CD14-positive monocyte (primary cell): ENCODE measurements at regions not wholly inside any gene's neighbourhood (a gene's known extent, or its start where the extent isn't known, plus 50 kb on each side); places are given as distances from the start of the nearest gene placed in this dataset.

Experiments used
- DNase-seq, 3 donors: peaks; one replicate each; pipeline ENCODE4 v3.0.0-alpha.2; 2011 to 2022
- H2AFZ ChIP-seq: 2 replicates; pipeline ENCODE4 v1.6.0; 2012; ENCODE audit warnings: mild to moderate bottlenecking, low read depth, low read length, inconsistent platforms; ENCODE audit not compliant: insufficient read depth, poor library complexity, severe bottlenecking
- H3K27ac ChIP-seq, 2 donors: 1 replicate in 1 of 2; 2 replicates in 1 of 2; pipeline ENCODE4 v1.5.1; 2012 to 2013; ENCODE audit warnings: low read length in 2 of 2, control low read depth in 1 of 2, inconsistent platforms in 1 of 2, low read depth in 1 of 2, mild to moderate bottlenecking in 1 of 2
- H3K27me3 ChIP-seq, 2 donors: one replicate each; pipeline versions ENCODE4 v1.6.0 to v1.6.1; 2011 to 2013; ENCODE audit warnings: low read length in 2 of 2; ENCODE audit not compliant: control insufficient read depth in 2 of 2, insufficient read depth in 2 of 2
- H3K36me3 ChIP-seq, 2 donors: replicated peaks in 1 of 2; 1 replicate in 1 of 2; 2 replicates in 1 of 2; pipeline versions ENCODE4 v1.5.1 to v1.6.1; 2012 to 2013; ENCODE audit warnings: low read length in 2 of 2, control low read depth in 1 of 2, inconsistent platforms in 1 of 2, mild to moderate bottlenecking in 1 of 2; ENCODE audit not compliant: insufficient read depth in 2 of 2, control insufficient read depth in 1 of 2
- H3K4me1 ChIP-seq, 2 donors: 1 replicate in 1 of 2; 2 replicates in 1 of 2; pipeline versions ENCODE4 v1.5.1 to v1.6.1; 2012 to 2013; ENCODE audit warnings: low read length in 2 of 2, control low read depth in 1 of 2, inconsistent platforms in 1 of 2, mild to moderate bottlenecking in 1 of 2, moderate library complexity in 1 of 2; ENCODE audit not compliant: insufficient read depth in 2 of 2, control insufficient read depth in 1 of 2
- H3K4me2 ChIP-seq: replicated peaks from 2 replicates; pipeline ENCODE3; 2012; ENCODE audit warnings: low read length, moderate library complexity, mild to moderate bottlenecking; ENCODE audit not compliant: poor library complexity, severe bottlenecking; ENCODE audit errors: extremely low read depth
- H3K4me3 ChIP-seq, 3 experiments: fragments of 200-600 bp in 1 of 3; sonication (generic) in 1 of 3; replicated peaks in 1 of 3; 1 replicate in 2 of 3; 2 replicates in 1 of 3; pipeline ENCODE4 v1.5.1; 2011 to 2013; ENCODE audit warnings: low read length in 3 of 3, mild to moderate bottlenecking in 3 of 3, control low read depth in 2 of 3, low read depth in 2 of 3, inconsistent platforms in 1 of 3, moderate library complexity in 1 of 3
- H3K79me2 ChIP-seq: 2 replicates; pipeline ENCODE4 v1.6.0; 2012; ENCODE audit warnings: mild to moderate bottlenecking, control low read depth, inconsistent platforms, low read length, moderate library complexity; ENCODE audit not compliant: insufficient read depth
- H3K9ac ChIP-seq: 2 replicates; pipeline ENCODE4 v1.6.0; 2017; ENCODE audit warnings: low read length, mild to moderate bottlenecking; ENCODE audit not compliant: insufficient read depth, poor library complexity, severe bottlenecking
- H3K9me3 ChIP-seq, 2 donors: replicated peaks in 1 of 2; 1 replicate in 1 of 2; 2 replicates in 1 of 2; pipeline versions ENCODE4 v1.5.1 to v1.6.1; 2012 to 2013; ENCODE audit warnings: low read length in 2 of 2, control low read depth in 1 of 2; ENCODE audit not compliant: control insufficient read depth in 1 of 2, insufficient read depth in 1 of 2
- H4K20me1 ChIP-seq: 2 replicates; pipeline ENCODE4 v1.6.0; 2012; ENCODE audit warnings: mild to moderate bottlenecking, low read length, control low read depth, moderate library complexity; ENCODE audit not compliant: insufficient read depth
- H3K27ac Mint-ChIP-seq, 7 donors: one replicate each; pipeline ENCODE4 v1.8.0; 2020; ENCODE audit warnings: mild to moderate bottlenecking in 7 of 7, mixed read lengths in 7 of 7, moderate library complexity in 6 of 7, inconsistent platforms in 2 of 7
- H3K27me3 Mint-ChIP-seq, 3 donors: one replicate each; pipeline ENCODE4 v1.8.0; 2021 to 2022; ENCODE audit warnings: low read depth in 3 of 3, mild to moderate bottlenecking in 3 of 3, mixed read lengths in 3 of 3, moderate library complexity in 3 of 3, inconsistent platforms in 1 of 3
- H3K36me3 Mint-ChIP-seq, 2 donors: one replicate each; pipeline ENCODE4 v1.8.0; 2020; ENCODE audit warnings: mixed read lengths in 2 of 2, inconsistent platforms in 1 of 2, mild to moderate bottlenecking in 1 of 2
- H3K4me1 Mint-ChIP-seq: one replicate; pipeline ENCODE4 v1.8.0; 2020; ENCODE audit warnings: mild to moderate bottlenecking, mixed read lengths
- H3K4me3 Mint-ChIP-seq, 2 donors: one replicate each; pipeline ENCODE4 v1.8.0; 2020; ENCODE audit warnings: mild to moderate bottlenecking in 2 of 2, mixed read lengths in 2 of 2, moderate library complexity in 1 of 2
- H3K9me3 Mint-ChIP-seq, 7 donors: one replicate each; pipeline ENCODE4 v1.8.0; 2020 to 2022; ENCODE audit warnings: mixed read lengths in 7 of 7, mild to moderate bottlenecking in 6 of 7, moderate library complexity in 6 of 7, inconsistent platforms in 2 of 7
- WGBS: methylation state at CpG from one replicate; pipeline ENCODE4 v1.1.5; 2013; ENCODE audit warnings: missing lambda C conversion rate; ENCODE audit not compliant: insufficient coverage; 5-methylcytosine and 5-hydroxymethylcytosine counted together
- intact Hi-C, 2 donors: fragments of 100-400 bp; cut with micrococcal nuclease; formaldehyde crosslinking; loops; one replicate each; pipeline versions ENCODE4 v1.15.0 to v1.15.1; 2023
- TF ChIP-seq, protein P1 (sequence below): fragments of 200-600 bp; IDR thresholded peaks from one replicate; pipeline ENCODE4 v1.8.0; 2022; ENCODE audit warnings: antibody characterized with exemption, mild to moderate bottlenecking

DNA sequence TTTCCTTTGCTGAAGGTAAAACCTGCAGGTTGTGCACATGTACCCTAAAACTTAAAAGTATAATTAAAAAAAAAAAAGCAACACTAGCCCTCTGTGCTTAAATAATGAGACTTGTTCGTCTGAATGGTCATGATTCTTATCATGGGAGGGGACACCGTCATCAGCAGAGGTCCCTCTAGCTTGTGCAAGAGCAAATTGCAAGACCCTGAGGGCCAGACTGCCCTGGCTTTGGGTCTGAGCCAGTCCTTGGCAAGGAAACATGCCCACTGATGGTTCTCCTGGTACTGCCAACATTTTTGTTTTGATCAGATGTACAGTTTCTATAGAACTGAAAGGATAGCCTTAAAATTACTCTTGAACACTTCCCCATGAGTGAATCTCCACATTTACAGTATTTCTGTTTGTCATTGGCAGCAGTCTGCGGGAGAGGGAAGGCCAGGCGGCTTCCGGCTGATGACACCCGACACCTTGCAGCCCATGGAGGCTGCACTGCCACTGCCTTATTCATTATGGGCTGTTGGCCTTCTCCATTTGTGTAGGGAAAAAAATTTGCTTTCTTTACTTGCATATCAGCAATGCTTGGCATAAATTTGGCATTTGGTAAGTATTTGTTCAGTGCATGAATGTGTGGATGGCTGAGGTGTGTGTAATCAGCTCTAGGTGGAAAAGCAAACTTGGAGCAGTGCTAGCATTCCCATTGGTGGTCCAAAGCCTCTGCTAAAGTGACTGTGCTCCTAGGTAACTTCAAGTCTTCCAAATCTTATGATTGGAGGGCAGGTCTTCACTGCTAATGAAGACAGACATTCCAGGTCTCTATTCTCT, 161.6 kb upstream of the ALKAL2 start:
- intact Hi-C loops: no loop called here
- Histone ChIP-seq H3K27ac (no peak overlapping the region), H4K20me1 (no peaks in the 10 kb centered on the region), H3K4me3 (no peak overlapping the region), H3K79me2 (no peaks in the 10 kb centered on the region), H3K4me1 (no peaks in the 10 kb centered on the region), H3K36me3 (no peaks in the 10 kb centered on the region), H3K9ac (no peak overlapping the region), H3K4me2 (no peak overlapping the region), H3K27me3 (no peaks in the 10 kb centered on the region), H2AFZ (no peak overlapping the region), H3K9me3 (no peaks in the 10 kb centered on the region)
- WGBS: 60% methylated on average over 1 of the region's 6 CpGs
- H3K27me3 Mint-ChIP-seq: peaks cover 0 to 2% (median 0%) of the 10 kb centered on the region in 3 donors
- no peaks in the 10 kb centered on the region for H3K4me1 Mint-ChIP-seq
- H3K36me3 Mint-ChIP-seq: no peaks in the 10 kb centered on the region
- DNase-seq: no peak
- H3K9me3 Mint-ChIP-seq: peaks cover 0 to 3% (median 0%) of the 10 kb centered on the region in 7 donors
- H3K27ac Mint-ChIP-seq: no peak overlapping the region
- TF ChIP-seq, protein P1, sequence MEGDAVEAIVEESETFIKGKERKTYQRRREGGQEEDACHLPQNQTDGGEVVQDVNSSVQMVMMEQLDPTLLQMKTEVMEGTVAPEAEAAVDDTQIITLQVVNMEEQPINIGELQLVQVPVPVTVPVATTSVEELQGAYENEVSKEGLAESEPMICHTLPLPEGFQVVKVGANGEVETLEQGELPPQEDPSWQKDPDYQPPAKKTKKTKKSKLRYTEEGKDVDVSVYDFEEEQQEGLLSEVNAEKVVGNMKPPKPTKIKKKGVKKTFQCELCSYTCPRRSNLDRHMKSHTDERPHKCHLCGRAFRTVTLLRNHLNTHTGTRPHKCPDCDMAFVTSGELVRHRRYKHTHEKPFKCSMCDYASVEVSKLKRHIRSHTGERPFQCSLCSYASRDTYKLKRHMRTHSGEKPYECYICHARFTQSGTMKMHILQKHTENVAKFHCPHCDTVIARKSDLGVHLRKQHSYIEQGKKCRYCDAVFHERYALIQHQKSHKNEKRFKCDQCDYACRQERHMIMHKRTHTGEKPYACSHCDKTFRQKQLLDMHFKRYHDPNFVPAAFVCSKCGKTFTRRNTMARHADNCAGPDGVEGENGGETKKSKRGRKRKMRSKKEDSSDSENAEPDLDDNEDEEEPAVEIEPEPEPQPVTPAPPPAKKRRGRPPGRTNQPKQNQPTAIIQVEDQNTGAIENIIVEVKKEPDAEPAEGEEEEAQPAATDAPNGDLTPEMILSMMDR: no peak
- H3K4me3 Mint-ChIP-seq: no peak overlapping the region

- H3K36me3 Mint-ChIP-seq: no peaks in the 10 kb centered on the region
- Histone ChIP-seq H3K4me1 (no peaks in the 10 kb centered on the region), H3K27ac (no peak overlapping the region), H4K20me1 (no peaks in the 10 kb centered on the region), H3K4me3 (no peak overlapping the region), H2AFZ (no peak overlapping the region), H3K36me3 (no peaks in the 10 kb centered on the region), H3K9ac (no peak overlapping the region), H3K79me2 (no peaks in the 10 kb centered on the region), H3K27me3 (no peaks in the 10 kb centered on the region), H3K4me2 (no peak overlapping the region), H3K9me3 (no peaks in the 10 kb centered on the region)
- TF ChIP-seq, protein P1: no peak
- H3K4me1 Mint-ChIP-seq: no peaks in the 10 kb centered on the region
- no peak overlapping the region for H3K4me3 Mint-ChIP-seq
- intact Hi-C loops: no loop called here
- DNase-seq: no peak
- H3K9me3 Mint-ChIP-seq: peaks cover 0 to 3% (median 0%) of the 10 kb centered on the region in 7 donors
- H3K27me3 Mint-ChIP-seq: peaks cover 0 to 5% (median 2%) of the 10 kb centered on the region in 3 donors
- no peak overlapping the region for H3K27ac Mint-ChIP-seq
- WGBS: 95% methylated on average over 8 of the region's 14 CpGs
Measured at GRCh38 chr2:447902-448665, 160.2 kb upstream of the ALKAL2 start.
